ENCODE measurements at regions not wholly inside any gene's neighbourhood (a gene's known extent, or its start where the extent isn't known, plus 50 kb on each side); places are given as distances from the start of the nearest gene placed in this dataset.

- no peak overlapping the region for H2BK15ac ChIP-seq (ENCODE audit: low read depth, low read length)
- no peak overlapping the region for H4K91ac ChIP-seq (ENCODE audit: insufficient read depth, low read depth, low read length)
- H3K9me3 ChIP-seq (ENCODE audit: control insufficient read depth, insufficient read depth, low read length), result no peaks in the 10 kb centered on the region
- intact Hi-C loops (cut with micrococcal nuclease), result no loop called here
- H3K4me3 ChIP-seq (ENCODE audit: insufficient read depth, low read depth, low read length), result no peak overlapping the region
- ATAC-seq (ENCODE audit: low read depth) (no peak), DNase-seq (no peak)
- H3K4me2 ChIP-seq (ENCODE audit: low read depth, low read length), result no peak overlapping the region
- no peak overlapping the region for H3K14ac ChIP-seq (replicated peaks; ENCODE audit: low read depth, low read length)
- H3K23ac ChIP-seq (ENCODE audit: low read depth, low read length), result no peak overlapping the region
- no peak for TF ChIP-seq FOS (IDR thresholded peaks at IDR 0.05; ENCODE audit: low read depth, low read length)
- no peak for TF ChIP-seq RFX5 (IDR thresholded peaks at IDR 0.05; ENCODE audit: low read depth, low read length)
- no peak for TF ChIP-seq MAFK (IDR thresholded peaks at IDR 0.05; ENCODE audit: low read depth, low read length)
- no peak for TF ChIP-seq BHLHE40 (IDR thresholded peaks at IDR 0.05; ENCODE audit: low read depth, low read length)
- TF ChIP-seq RCOR1 (IDR thresholded peaks at IDR 0.05; ENCODE audit: insufficient replicate concordance, low read length), result no peak
- no peak for TF ChIP-seq CEBPB (IDR thresholded peaks at IDR 0.05; ENCODE audit: low read depth, low read length)
- no peak for TF ChIP-seq SMC3 (IDR thresholded peaks at IDR 0.05; ENCODE audit: low read depth, low read length)
- no peak for TF ChIP-seq ELK1 (IDR thresholded peaks at IDR 0.05; ENCODE audit: borderline replicate concordance, low read depth, low read length)
- no peak for TF ChIP-seq USF2 (IDR thresholded peaks at IDR 0.05; ENCODE audit: low read depth, low read length)
- no peak for TF ChIP-seq RAD21 (IDR thresholded peaks at IDR 0.05; ENCODE audit: low read length)
- TF ChIP-seq CHD1 (IDR thresholded peaks at IDR 0.05; ENCODE audit: low read depth, low read length), result no peak
- no peak for TF ChIP-seq POLR2A (IDR thresholded peaks at IDR 0.05; ENCODE audit: low read depth, low read length)
- TF ChIP-seq NFE2L2 (IDR thresholded peaks at IDR 0.05; ENCODE audit: low read depth, low read length), result no peak
- TF ChIP-seq MXI1 (IDR thresholded peaks at IDR 0.05; ENCODE audit: borderline replicate concordance, low read depth, low read length), result no peak
- TF ChIP-seq MAZ (IDR thresholded peaks at IDR 0.05; ENCODE audit: borderline replicate concordance, low read depth, low read length), result no peak
- TF ChIP-seq CTCF (conservative IDR thresholded peaks at IDR 0.05; ENCODE audit: low read depth, low read length), result no peak
- ChIA-PET CTCF (no interaction called here), POLR2A (ENCODE audit: unreplicated experiment) (no interaction called here)
- no peak overlapping the region for H3K9ac ChIP-seq (ENCODE audit: low read depth, low read length)
- no peak overlapping the region for H2AK5ac ChIP-seq (ENCODE audit: low read depth, low read length)
- no TSS peak for BruUV-seq (replicated peaks)
- H3K27me3 ChIP-seq (ENCODE audit: control insufficient read depth, insufficient read depth, low read length), result peaks cover 7% of the 10 kb centered on the region
- 1% methylated on average over 12 of the region's 56 CpGs; no CpG with 5 or more reads in 1 of the 2 experiments for WGBS, 2 experiments (ENCODE audit: extremely low coverage in 2 of 2, insufficient read length in 1 of 2)
- no peak overlapping the region for H3K4ac ChIP-seq (ENCODE audit: low read depth, low read length)
- H4K8ac ChIP-seq (ENCODE audit: low read depth in 2 of 2, low read length in 2 of 2), result no peak overlapping the region
- H2AFZ ChIP-seq (replicated peaks; ENCODE audit: low read length, poor library complexity), result no peak overlapping the region
- H3K56ac ChIP-seq (ENCODE audit: extremely low read depth, insufficient read depth, low read length), result no peak overlapping the region
- H3K18ac ChIP-seq (ENCODE audit: low read depth, low read length), result no peak overlapping the region
- no peak overlapping the region for H3K27ac ChIP-seq (ENCODE audit: insufficient read depth, low read length)
- H2BK20ac ChIP-seq (ENCODE audit: low read depth, low read length), result no peak overlapping the region
- H4K20me1 ChIP-seq (ENCODE audit: insufficient read depth, low read length), result no peaks in the 10 kb centered on the region
- no peak overlapping the region for H2BK5ac ChIP-seq (ENCODE audit: low read depth, low read length, poor library complexity, severe bottlenecking)
- H4K5ac ChIP-seq (ENCODE audit: low read depth, low read length), result no peak overlapping the region
- H3K79me1 ChIP-seq (ENCODE audit: low read depth in 1 of 2, low read length in 2 of 2), result no peaks in the 10 kb centered on the region
- dilution Hi-C loops (cut with HindIII; ENCODE audit: low sequenced_read_pairs, unreplicated experiment), result no loop called here
- no peak overlapping the region for H2BK120ac ChIP-seq (ENCODE audit: low read depth, low read length)
- no peaks in the 10 kb centered on the region for H3K36me3 ChIP-seq (ENCODE audit: control insufficient read depth, insufficient read depth, low read length)
- in situ Hi-C loops (cut with MboI; ENCODE audit: low sequenced_read_pairs), result no loop called here
- no peaks in the 10 kb centered on the region for H3K9me1 ChIP-seq (ENCODE audit: insufficient read depth, low read length)
- H2AK9ac ChIP-seq (replicated peaks; ENCODE audit: low read depth, low read length, poor library complexity), result no peak overlapping the region
- H3K4me1 ChIP-seq (ENCODE audit: control insufficient read depth, insufficient read depth, low read length), result no peaks in the 10 kb centered on the region
These were observed 151.8 kb downstream of the ANKRD30BL start for GRCh38 chr2:132009874-132010521.

Data from IMR-90 (cell line).